ENCODE measurements at regions not wholly inside any gene's neighbourhood (a gene's known extent, or its start where the extent isn't known, plus 50 kb on each side); places are given as distances from the start of the nearest gene placed in this dataset.

- no peak for TF ChIP-seq CTCF (IDR thresholded peaks at IDR 0.05)
- no peak for TF ChIP-seq POLR2A (IDR thresholded peaks at IDR 0.05)
Observed at GRCh38 chr3:124163689-124164088, 171.8 kb upstream of the ROPN1 start.

Data from right lobe of liver (tissue), 4 donors.